Gastrocnemius medialis (tissue), 4 donors: ENCODE measurements at regions not wholly inside any gene's neighbourhood (a gene's known extent, or its start where the extent isn't known, plus 50 kb on each side); places are given as distances from the start of the nearest gene placed in this dataset.

ENCODE experiments used
- ATAC-seq, 2 donors: fragments of 150-250 bp; one replicate each; pipeline ENCODE4 v1.9.1; 2016
- DNase-seq, 2 donors: peaks; one replicate each; pipeline ENCODE4 v3.0.0-alpha.2; 2019
- H3K27ac ChIP-seq, 4 donors: fragments of 200-600 bp; sonication (generic); 1 replicate in 1 of 4; 2 replicates in 3 of 4; pipeline ENCODE4 v1.5.1; 2016 to 2018; ENCODE audit warnings: mild to moderate bottlenecking in 2 of 4, moderate library complexity in 1 of 4
- H3K27me3 ChIP-seq, 3 donors: fragments of 200-600 bp; sonication (generic) in 2 of 3; 1 replicate in 1 of 3; 2 replicates in 2 of 3; pipeline versions ENCODE4 v1.5.1 to v1.6.0; 2016 to 2019; ENCODE audit warnings: mild to moderate bottlenecking in 1 of 3, moderate library complexity in 1 of 3
- H3K36me3 ChIP-seq, 2 donors: fragments of 200-600 bp; sonication (generic) in 1 of 2; one replicate each; pipeline ENCODE4 v1.5.1; 2017 to 2018
- H3K4me1 ChIP-seq, 2 donors: fragments of 200-600 bp; sonication (generic) in 1 of 2; one replicate each; pipeline ENCODE4 v1.5.1; 2016 to 2017; ENCODE audit warnings: mild to moderate bottlenecking in 2 of 2
- H3K4me3 ChIP-seq, 4 donors: fragments of 200-600 bp; sonication (generic) in 3 of 4; 1 replicate in 1 of 4; 2 replicates in 3 of 4; pipeline ENCODE4 v1.5.1; 2016 to 2019; ENCODE audit warnings: mild to moderate bottlenecking in 2 of 4
- H3K9me3 ChIP-seq, 3 donors: fragments of 200-600 bp; sonication (generic) in 2 of 3; 1 replicate in 1 of 3; 2 replicates in 2 of 3; pipeline ENCODE4 v1.5.1; 2016 to 2019
- CTCF ChIP-seq, 5 experiments: fragments of 450-650 bp in 3 of 5; fragments of 200-600 bp in 2 of 5; sonication (generic) in 2 of 5; IDR thresholded peaks in 4 of 5; conservative IDR thresholded peaks in 1 of 5; 1 replicate in 4 of 5; 2 replicates in 1 of 5; pipeline ENCODE4 v1.5.1; 2016 to 2019; ENCODE audit warnings: antibody characterized with exemption in 5 of 5, mild to moderate bottlenecking in 3 of 5, moderate library complexity in 3 of 5
- POLR2A ChIP-seq, 2 donors: fragments of 450-650 bp; IDR thresholded peaks; one replicate each; pipeline ENCODE4 v1.6.1; 2017; ENCODE audit warnings: antibody characterized with exemption in 2 of 2, mild to moderate bottlenecking in 2 of 2, moderate library complexity in 2 of 2
- in situ Hi-C, 4 donors: fragments of 200-750 bp; cut with MboI; loops; one replicate each; pipeline versions ENCODE4 v1.15.0 to v1.8.0; 2017; ENCODE audit warnings: low sequenced_read_pairs in 4 of 4
- intact Hi-C: fragments of 100-400 bp; cut with DNase I; formaldehyde crosslinking; loops from one replicate; pipeline ENCODE4 v1.15.1; 2023; ENCODE audit warnings: low total_unique reads

GRCh38 chr1:60865166-60865565 lies 217.2 kb upstream of the NFIA start:
- Histone ChIP-seq H3K4me3 (peak overlapping the region in 1 of 4 donors; percentile 6), H3K9me3 (no peaks in the 10 kb centered on the region), H3K36me3 (no peaks in the 10 kb centered on the region), H3K27ac (peak overlapping the region in 1 of 4 donors; percentile 44), H3K4me1 (peaks cover 3 to 10% of the 10 kb centered on the region in 2 donors), H3K27me3 (peaks cover 0 to 15% (median 6%) of the 10 kb centered on the region in 3 donors)
- in situ Hi-C loops (loop anchor here in 1 of 4 donors (25.0 kb wide), 2 partner anchors 472 to 597 kb away; no protein-coding TSS in a partner anchor), intact Hi-C loops (no loop called here)
- DNase-seq = no peak
- ATAC-seq = peak in 1 of 2 donors; percentile 25
- TF ChIP-seq POLR2A (IDR thresholded peaks at IDR 0.05) = no peak
- no peak for TF ChIP-seq CTCF (IDR thresholded peaks at IDR 0.05 in 4 of 5, conservative IDR thresholded peaks at IDR 0.05 in 1 of 5)

GRCh38 chr1:60864722-60865121 lies 217.6 kb upstream of the NFIA start:
- DNase-seq (no peak), ATAC-seq (no peak)
- intact Hi-C loops = no loop called here
- no peak for TF ChIP-seq POLR2A (IDR thresholded peaks at IDR 0.05)
- TF ChIP-seq CTCF (IDR thresholded peaks at IDR 0.05 in 4 of 5, conservative IDR thresholded peaks at IDR 0.05 in 1 of 5) = no peak
- peaks cover 0 to 15% (median 6%) of the 10 kb centered on the region in 3 donors for H3K27me3 ChIP-seq
- in situ Hi-C loops = loop anchor here in 1 of 4 donors (25.0 kb wide), 2 partner anchors 473 to 598 kb away; no protein-coding TSS in a partner anchor
- no peaks in the 10 kb centered on the region for H3K36me3 ChIP-seq
- no peak overlapping the region for H3K4me3 ChIP-seq
- peaks cover 3 to 10% of the 10 kb centered on the region in 2 donors for H3K4me1 ChIP-seq
- H3K9me3 ChIP-seq = no peaks in the 10 kb centered on the region
- no peak overlapping the region for H3K27ac ChIP-seq

- no peak overlapping the region for H3K4me3 ChIP-seq
- no peaks in the 10 kb centered on the region for H3K9me3 ChIP-seq
- no peak overlapping the region for H3K27ac ChIP-seq
- in situ Hi-C loops (loop anchor here in 1 of 4 donors (25.0 kb wide), 2 partner anchors 474 to 599 kb away; no protein-coding TSS in a partner anchor), intact Hi-C loops (no loop called here)
- no peak for TF ChIP-seq POLR2A (IDR thresholded peaks at IDR 0.05)
- no peak for TF ChIP-seq CTCF (IDR thresholded peaks at IDR 0.05 in 4 of 5, conservative IDR thresholded peaks at IDR 0.05 in 1 of 5)
- H3K36me3 ChIP-seq = no peaks in the 10 kb centered on the region
- H3K27me3 ChIP-seq = peaks cover 0 to 15% (median 6%) of the 10 kb centered on the region in 3 donors
- ATAC-seq (no peak), DNase-seq (no peak)
- peaks cover 3 to 12% of the 10 kb centered on the region in 2 donors for H3K4me1 ChIP-seq
These were observed 219.2 kb upstream of the NFIA start for GRCh38 chr1:60863131-60863530.

- Histone ChIP-seq H3K9me3 (no peaks in the 10 kb centered on the region), H3K27ac (no peak overlapping the region), H3K27me3 (peaks cover 0 to 11% (median 6%) of the 10 kb centered on the region in 3 donors), H3K36me3 (no peaks in the 10 kb centered on the region), H3K4me1 (peaks cover 0 to 7% of the 10 kb centered on the region in 2 donors), H3K4me3 (no peak overlapping the region)
- intact Hi-C loops (no loop called here), in situ Hi-C loops (loop anchor here in 1 of 4 donors (25.0 kb wide), 2 partner anchors 475 to 600 kb away; no protein-coding TSS in a partner anchor)
- DNase-seq (no peak), ATAC-seq (no peak)
- TF ChIP-seq POLR2A (IDR thresholded peaks at IDR 0.05) (no peak), CTCF (IDR thresholded peaks at IDR 0.05 in 4 of 5, conservative IDR thresholded peaks at IDR 0.05 in 1 of 5) (no peak)
These were observed 220.3 kb upstream of the NFIA start for GRCh38 chr1:60861961-60862567.
